B cell (primary cell): ENCODE measurements at regions not wholly inside any gene's neighbourhood (a gene's known extent, or its start where the extent isn't known, plus 50 kb on each side); places are given as distances from the start of the nearest gene placed in this dataset.

Experiments used
- ATAC-seq: fragments of 200-7000 bp; cut with Tn5 transposase; one replicate; pipeline ENCODE4 v1.10.0; 2021; ENCODE audit warnings: low read depth, mild to moderate bottlenecking, moderate number of reproducible peaks, moderate library complexity
- CTCF ChIA-PET: fragments of 350-600 bp; sonication (Branson Sonifier 250); formaldehyde crosslinking; loops from one replicate; lab custom pipeline; 2021; ENCODE audit warnings: antibody characterized with exemption, inconsistent platforms; lab: Charles Lee
- POLR2A ChIA-PET: fragments of 350-600 bp; sonication (Branson Sonifier 250); formaldehyde crosslinking; loops from one replicate; lab custom pipeline; 2021; ENCODE audit warnings: antibody characterized with exemption; lab: Charles Lee
- DNase-seq: peaks from one replicate; pipeline ENCODE4 v3.0.0; 2013
- H2AFZ ChIP-seq: 2 replicates; pipeline ENCODE4 v1.6.1; 2012; ENCODE audit warnings: mild to moderate bottlenecking, low read depth, low read length; ENCODE audit not compliant: insufficient read depth, poor library complexity, severe bottlenecking
- H3K27ac ChIP-seq, 2 donors: 1 replicate in 1 of 2; 2 replicates in 1 of 2; pipeline ENCODE4 v1.5.1; 2012 to 2013; ENCODE audit warnings: low read length in 2 of 2, mild to moderate bottlenecking in 2 of 2, moderate library complexity in 1 of 2
- H3K27me3 ChIP-seq, 4 experiments: fragments of 200-600 bp in 1 of 4; sonication (generic) in 1 of 4; replicated peaks in 1 of 4; 1 replicate in 2 of 4; 2 replicates in 2 of 4; pipeline versions ENCODE4 v1.6.1 to v1.7.0; 2013 to 2016; ENCODE audit warnings: low read length in 3 of 4, mild to moderate bottlenecking in 2 of 4, mixed read lengths in 1 of 4, moderate library complexity in 1 of 4; ENCODE audit not compliant: insufficient read depth in 4 of 4, control insufficient read depth in 3 of 4; ENCODE audit errors: control extremely low read depth in 1 of 4
- H3K36me3 ChIP-seq, 2 experiments: replicated peaks in 1 of 2; 1 replicate in 1 of 2; 2 replicates in 1 of 2; pipeline versions ENCODE4 v1.6.1 to v1.7.1; 2013; ENCODE audit warnings: low read length in 1 of 2; ENCODE audit not compliant: insufficient read depth in 2 of 2, control insufficient read depth in 1 of 2; ENCODE audit errors: control extremely low read depth in 1 of 2, extremely low read depth in 1 of 2
- H3K4me1 ChIP-seq, 2 donors: fragments of 200-600 bp in 1 of 2; sonication (generic) in 1 of 2; 1 replicate in 1 of 2; 2 replicates in 1 of 2; pipeline versions ENCODE4 v1.5.1 to v1.6.1; 2013 to 2017; ENCODE audit warnings: low read length in 2 of 2; ENCODE audit not compliant: control insufficient read depth in 2 of 2, insufficient read depth in 2 of 2
- H3K4me2 ChIP-seq: replicated peaks from 2 replicates; pipeline ENCODE3; 2012; ENCODE audit warnings: mild to moderate bottlenecking, low read depth, low read length; ENCODE audit not compliant: poor library complexity, severe bottlenecking
- H3K4me3 ChIP-seq, 5 experiments: fragments of 200-600 bp in 1 of 5; sonication (generic) in 1 of 5; 1 replicate in 3 of 5; 2 replicates in 2 of 5; pipeline versions ENCODE4 v1.5.1 to v1.7.0; 2011 to 2016; ENCODE audit warnings: low read length in 4 of 5, mild to moderate bottlenecking in 4 of 5, low read depth in 2 of 5, control low read depth in 1 of 5, moderate library complexity in 1 of 5; ENCODE audit not compliant: insufficient read depth in 1 of 5; ENCODE audit errors: control extremely low read depth in 1 of 5, extremely low read depth in 1 of 5
- H3K79me2 ChIP-seq: fragments of 200-600 bp; sonication (generic); one replicate; pipeline ENCODE4 v1.6.0; 2016; ENCODE audit warnings: low read length; ENCODE audit not compliant: control insufficient read depth, insufficient read depth
- H3K9ac ChIP-seq: fragments of 200-600 bp; sonication (generic); 2 replicates; pipeline ENCODE4 v1.6.1; 2017; ENCODE audit warnings: mild to moderate bottlenecking, low read length, moderate library complexity
- H3K9me3 ChIP-seq, 3 donors: one replicate each; pipeline versions ENCODE4 v1.6.1 to v1.7.1; 2013; ENCODE audit warnings: low read length in 2 of 3; ENCODE audit not compliant: control insufficient read depth in 2 of 3, insufficient read depth in 1 of 3; ENCODE audit errors: control extremely low read depth in 1 of 3
- H4K20me1 ChIP-seq: 2 replicates; pipeline ENCODE4 v1.6.0; 2012; ENCODE audit warnings: mild to moderate bottlenecking, low read length; ENCODE audit not compliant: insufficient read depth, control insufficient read depth, poor library complexity, severe bottlenecking
- H3K27ac Mint-ChIP-seq: one replicate; pipeline ENCODE4 v1.8.0; 2021; ENCODE audit warnings: mixed read lengths
- H3K27me3 Mint-ChIP-seq: one replicate; pipeline ENCODE4 v1.8.0; 2021; ENCODE audit warnings: mixed read lengths
- H3K4me1 Mint-ChIP-seq: one replicate; pipeline ENCODE4 v1.8.0; 2021; ENCODE audit warnings: mixed read lengths
- H3K4me3 Mint-ChIP-seq: one replicate; pipeline ENCODE4 v1.8.0; 2021; ENCODE audit warnings: mixed read lengths
- H3K9me3 Mint-ChIP-seq: one replicate; pipeline ENCODE4 v1.8.0; 2022; ENCODE audit warnings: mixed read lengths; ENCODE audit not compliant: insufficient read depth
- CTCF ChIP-seq: fragments of 200-600 bp; IDR thresholded peaks from one replicate; pipeline ENCODE4 v1.8.0; 2022; ENCODE audit warnings: antibody characterized with exemption, mild to moderate bottlenecking
- EZH2 ChIP-seq: IDR thresholded peaks from 2 replicates; pipeline ENCODE4 v1.6.1; 2012; ENCODE audit warnings: borderline replicate concordance, low read depth, mild to moderate bottlenecking, moderate library complexity, low read length; ENCODE audit not compliant: insufficient read depth, poor library complexity, severe bottlenecking
- WGBS: methylation state at CpG from one replicate; pipeline ENCODE4 v1.1.5; 2013; ENCODE audit warnings: missing lambda C conversion rate; ENCODE audit not compliant: insufficient coverage; 5-methylcytosine and 5-hydroxymethylcytosine counted together
- intact Hi-C: fragments of 100-400 bp; cut with micrococcal nuclease; formaldehyde crosslinking; loops from one replicate; pipeline ENCODE4 v1.10.0; 2022

- Histone ChIP-seq H3K36me3 (no peaks in the 10 kb centered on the region), H3K4me1 (no peaks in the 10 kb centered on the region), H3K27ac (no peak overlapping the region), H3K27me3 (no peaks in the 10 kb centered on the region), H3K9ac (no peak overlapping the region), H3K79me2 (no peaks in the 10 kb centered on the region), H2AFZ (no peak overlapping the region), H3K4me3 (no peak overlapping the region), H3K4me2 (no peak overlapping the region), H3K9me3 (peaks cover 0 to 4% (median 0%) of the 10 kb centered on the region in 3 donors), H4K20me1 (no peaks in the 10 kb centered on the region)
- H3K27ac Mint-ChIP-seq = no peak overlapping the region
- intact Hi-C loops = no loop called here
- ATAC-seq = no peak
- no peak for DNase-seq
- POLR2A ChIA-PET = no interaction called here
- H3K4me3 Mint-ChIP-seq = no peak overlapping the region
- H3K9me3 Mint-ChIP-seq = peaks cover 2% of the 10 kb centered on the region
- no peaks in the 10 kb centered on the region for H3K4me1 Mint-ChIP-seq
- no peaks in the 10 kb centered on the region for H3K27me3 Mint-ChIP-seq
- CTCF ChIA-PET = no interaction called here
- TF ChIP-seq CTCF (no peak), EZH2 (no peak)
Measured at GRCh38 chr6:48998574-48998973, 464.5 kb downstream of the MMUT start.

GRCh38 chr6:48996461-48997119 lies 466.5 kb downstream of the MMUT start:
- Histone ChIP-seq H3K79me2 (no peaks in the 10 kb centered on the region), H3K27ac (no peak overlapping the region), H2AFZ (no peak overlapping the region), H3K27me3 (no peaks in the 10 kb centered on the region), H3K9ac (no peak overlapping the region), H3K4me2 (no peak overlapping the region), H3K36me3 (no peaks in the 10 kb centered on the region), H3K4me1 (no peaks in the 10 kb centered on the region), H3K9me3 (peaks cover 0 to 4% (median 0%) of the 10 kb centered on the region in 3 donors), H4K20me1 (no peaks in the 10 kb centered on the region), H3K4me3 (no peak overlapping the region)
- H3K9me3 Mint-ChIP-seq = peaks cover 2% of the 10 kb centered on the region
- H3K4me1 Mint-ChIP-seq = no peaks in the 10 kb centered on the region
- DNase-seq (no peak), ATAC-seq (no peak)
- no peaks in the 10 kb centered on the region for H3K27me3 Mint-ChIP-seq
- WGBS = 79% methylated on average over 3 of the region's 6 CpGs
- TF ChIP-seq CTCF (no peak), EZH2 (no peak)
- intact Hi-C loops = no loop called here
- CTCF ChIA-PET = no interaction called here
- no peak overlapping the region for H3K27ac Mint-ChIP-seq
- H3K4me3 Mint-ChIP-seq = no peak overlapping the region
- POLR2A ChIA-PET = no interaction called here
